Muscle layer of duodenum (tissue), 2 donors: ENCODE measurements at regions not wholly inside any gene's neighbourhood (a gene's known extent, or its start where the extent isn't known, plus 50 kb on each side); places are given as distances from the start of the nearest gene placed in this dataset.
"Not testable (repeated sequence)": the region's sequence is repeated elsewhere in the genome, so short reads cannot be mapped to it uniquely, and the experiment has no call there.

ENCODE experiments used
- H3K27ac ChIP-seq: one replicate; pipeline ENCODE4 v1.7.0; 2013; ENCODE audit warnings: mild to moderate bottlenecking, low read length
- H3K27me3 ChIP-seq: one replicate; pipeline ENCODE4 v1.7.0; 2013; ENCODE audit warnings: low read depth, mild to moderate bottlenecking, control low read depth, low read length
- H3K36me3 ChIP-seq, 2 donors: one replicate each; pipeline ENCODE4 v1.7.0; 2013; ENCODE audit warnings: low read length in 2 of 2, control low read depth in 1 of 2, mild to moderate bottlenecking in 1 of 2; ENCODE audit not compliant: insufficient read depth in 2 of 2, control insufficient read depth in 1 of 2
- H3K4me1 ChIP-seq, 2 donors: one replicate each; pipeline ENCODE4 v1.7.0; 2013; ENCODE audit warnings: low read length in 2 of 2, mild to moderate bottlenecking in 2 of 2, control low read depth in 1 of 2, moderate library complexity in 1 of 2; ENCODE audit not compliant: insufficient read depth in 2 of 2, control insufficient read depth in 1 of 2
- H3K4me3 ChIP-seq, 2 donors: one replicate each; pipeline ENCODE4 v1.7.0; 2013; ENCODE audit warnings: low read length in 2 of 2, low read depth in 1 of 2, mild to moderate bottlenecking in 1 of 2
- H3K9me3 ChIP-seq, 2 donors: one replicate each; pipeline ENCODE4 v1.7.0; 2013; ENCODE audit warnings: low read length in 2 of 2, control low read depth in 1 of 2, mild to moderate bottlenecking in 1 of 2; ENCODE audit not compliant: control insufficient read depth in 1 of 2
- donor health status: healthy.

DNA sequence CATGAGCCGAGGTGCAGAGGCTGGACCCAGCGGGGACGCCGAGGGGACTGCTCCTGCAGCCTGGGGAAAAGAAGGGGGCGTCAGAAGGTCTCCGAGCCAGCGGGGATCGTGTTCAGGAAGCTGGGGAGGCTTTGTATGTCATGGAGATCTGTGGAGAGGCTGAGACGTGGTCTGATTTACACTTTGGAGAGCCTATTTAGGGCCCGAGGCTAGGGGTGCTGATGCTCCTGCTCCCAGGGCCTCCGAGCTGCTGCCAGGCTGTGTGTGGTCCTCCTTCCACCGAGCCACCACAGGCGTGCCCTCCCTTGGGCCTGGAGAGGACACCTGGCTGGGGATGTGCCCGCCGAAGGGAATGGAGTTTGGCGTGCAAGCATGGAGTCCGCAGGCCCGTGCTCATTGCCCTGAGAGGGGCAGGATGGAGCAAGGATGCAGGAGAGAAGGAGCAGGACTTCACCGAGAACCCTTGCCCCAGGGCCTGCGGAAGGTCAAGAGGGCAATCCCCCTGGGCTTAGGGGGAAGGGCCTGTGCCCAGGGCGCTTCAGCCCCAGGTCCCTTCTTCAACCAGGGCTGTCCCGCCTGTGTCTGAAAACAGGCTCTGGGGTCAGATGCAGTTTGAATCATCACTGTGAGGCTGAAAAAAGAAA is 252.5 kb downstream of the VAPA start:
- Histone ChIP-seq H3K9me3 (no peaks in the 10 kb centered on the region), H3K4me3 (no peak overlapping the region), H3K27ac (no peak overlapping the region), H3K36me3 (no peaks in the 10 kb centered on the region), H3K4me1 (no peaks in the 10 kb centered on the region), H3K27me3 (no peaks in the 10 kb centered on the region)

GRCh38 chr18:10167759-10168158 is 253.9 kb downstream of the VAPA start:
- no peak overlapping the region for H3K27ac ChIP-seq
- no peaks in the 10 kb centered on the region for H3K9me3 ChIP-seq
- no peak overlapping the region for H3K4me3 ChIP-seq
- no peaks in the 10 kb centered on the region for H3K36me3 ChIP-seq
- no peaks in the 10 kb centered on the region for H3K4me1 ChIP-seq
- H3K27me3 ChIP-seq, result no peaks in the 10 kb centered on the region

GRCh38 chr18:10168477-10168876 is 254.7 kb downstream of the VAPA start:
- Histone ChIP-seq H3K4me3 (no peak overlapping the region), H3K27me3 (no peaks in the 10 kb centered on the region), H3K4me1 (no peaks in the 10 kb centered on the region), H3K27ac (no peak overlapping the region), H3K9me3 (no peaks in the 10 kb centered on the region), H3K36me3 (no peaks in the 10 kb centered on the region)

- no peaks in the 10 kb centered on the region for H3K9me3 ChIP-seq
These were observed 255.3 kb downstream of the VAPA start for GRCh38 chr18:10169064-10169562.

GRCh38 chr18:10169814-10170213 is 256.0 kb downstream of the VAPA start:
- peaks cover 0 to 2% of the 10 kb centered on the region in 2 donors for H3K9me3 ChIP-seq
- H3K4me1 ChIP-seq, result no peaks in the 10 kb centered on the region
- H3K27ac ChIP-seq, result no peak overlapping the region
- H3K27me3 ChIP-seq, result no peaks in the 10 kb centered on the region
- no peaks in the 10 kb centered on the region for H3K36me3 ChIP-seq
- H3K4me3 ChIP-seq, result no peak overlapping the region

More at GRCh38 chr18:10169064-10169562, 255.3 kb downstream of the VAPA start:
- Histone ChIP-seq H3K4me3 (no peak overlapping the region), H3K27me3 (no peaks in the 10 kb centered on the region), H3K36me3 (no peaks in the 10 kb centered on the region), H3K27ac (no peak overlapping the region), H3K4me1 (no peaks in the 10 kb centered on the region)

DNA sequence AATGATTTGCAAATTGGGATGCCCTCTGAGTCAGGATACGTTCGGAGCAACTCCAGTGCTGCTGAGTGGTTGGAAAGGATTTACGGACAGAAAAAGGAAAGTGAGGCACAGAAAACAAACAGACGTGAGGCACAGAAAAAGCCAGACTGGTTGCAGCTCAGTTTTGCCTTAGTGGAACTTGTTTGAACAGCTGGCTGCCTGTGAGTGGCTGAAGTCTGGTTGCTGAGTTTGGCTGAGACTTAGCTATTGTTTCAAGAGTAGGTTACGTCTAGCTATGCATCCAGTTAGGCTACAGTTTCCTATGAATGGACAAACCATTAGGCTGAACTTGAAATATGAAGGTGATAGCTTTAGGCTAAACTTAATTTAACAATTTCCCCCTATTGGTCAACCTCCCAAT is 256.6 kb downstream of the VAPA start:
- no peaks in the 10 kb centered on the region for H3K27me3 ChIP-seq
- no peaks in the 10 kb centered on the region for H3K36me3 ChIP-seq
- no peak overlapping the region for H3K4me3 ChIP-seq
- H3K4me1 ChIP-seq, result no peaks in the 10 kb centered on the region
- H3K9me3 ChIP-seq, result peaks cover 0 to 3% of the 10 kb centered on the region in 2 donors
- H3K27ac ChIP-seq, result no peak overlapping the region

GRCh38 chr18:10175333-10175732 is 261.5 kb downstream of the VAPA start:
- H3K27me3 ChIP-seq, H3K36me3 ChIP-seq, H3K4me1 ChIP-seq: not testable (repeated sequence)

DNA sequence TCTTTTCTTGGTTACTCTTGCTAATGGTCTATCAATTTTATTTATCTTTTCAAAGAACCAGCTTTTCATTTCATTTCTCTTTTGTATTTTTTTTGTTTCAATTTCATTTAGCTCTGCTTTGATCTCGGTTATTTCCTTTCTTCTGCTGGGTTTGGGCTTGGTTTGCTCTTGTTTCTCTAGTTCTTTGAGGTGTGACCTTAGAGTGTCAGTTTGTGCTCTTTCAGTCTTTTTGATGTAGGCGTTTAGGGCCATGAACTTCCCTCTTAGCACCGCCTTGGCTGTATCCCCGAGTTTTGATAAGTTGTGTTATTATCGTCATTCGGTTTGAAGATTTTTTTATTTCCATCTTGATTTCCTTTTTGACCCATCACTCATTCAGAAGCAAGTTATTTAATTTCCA is 265.5 kb downstream of the VAPA start:
- H3K4me3 ChIP-seq, H3K9me3 ChIP-seq, H3K27me3 ChIP-seq, H3K27ac ChIP-seq, H3K36me3 ChIP-seq, H3K4me1 ChIP-seq: not testable (repeated sequence)

More at GRCh38 chr18:10175333-10175732, 261.5 kb downstream of the VAPA start:
- not testable (repeated sequence) for H3K27ac ChIP-seq, H3K4me3 ChIP-seq, H3K9me3 ChIP-seq

DNA sequence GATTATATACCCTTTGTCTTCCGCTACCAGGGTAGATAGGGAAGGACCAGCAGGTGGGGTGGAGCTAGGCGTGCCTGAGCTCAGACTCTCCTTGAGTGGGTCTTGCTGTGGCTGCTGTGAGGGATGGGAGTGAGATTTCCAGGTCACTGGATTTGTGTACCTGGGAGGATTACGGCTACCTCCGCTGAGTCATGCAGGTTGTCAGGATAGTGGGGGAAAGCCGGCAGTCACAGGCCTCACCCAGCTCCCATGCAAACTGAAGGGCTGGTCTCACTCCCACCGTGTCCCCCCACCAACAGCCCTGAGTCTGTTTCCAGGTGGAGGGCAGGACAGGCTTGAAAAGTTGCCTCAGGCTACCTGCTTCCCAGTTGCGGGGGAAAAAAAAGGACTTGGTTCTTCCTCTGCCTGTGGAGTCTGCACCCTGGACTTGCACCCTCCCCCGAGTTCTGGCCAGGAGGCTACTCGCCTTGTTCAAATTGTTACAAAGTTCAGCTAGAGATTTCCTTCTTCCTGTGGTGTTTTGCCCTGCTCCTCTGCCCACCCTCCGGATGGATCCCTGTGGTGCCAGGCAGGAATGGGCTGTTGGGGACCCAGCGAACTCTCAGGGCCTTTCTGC is 268.3 kb downstream of the VAPA start:
- Histone ChIP-seq H3K27ac (no peak overlapping the region), H3K36me3 (no peaks in the 10 kb centered on the region), H3K27me3 (no peaks in the 10 kb centered on the region), H3K9me3 (peaks cover 0 to 5% of the 10 kb centered on the region in 2 donors), H3K4me3 (no peak overlapping the region), H3K4me1 (no peaks in the 10 kb centered on the region)

DNA sequence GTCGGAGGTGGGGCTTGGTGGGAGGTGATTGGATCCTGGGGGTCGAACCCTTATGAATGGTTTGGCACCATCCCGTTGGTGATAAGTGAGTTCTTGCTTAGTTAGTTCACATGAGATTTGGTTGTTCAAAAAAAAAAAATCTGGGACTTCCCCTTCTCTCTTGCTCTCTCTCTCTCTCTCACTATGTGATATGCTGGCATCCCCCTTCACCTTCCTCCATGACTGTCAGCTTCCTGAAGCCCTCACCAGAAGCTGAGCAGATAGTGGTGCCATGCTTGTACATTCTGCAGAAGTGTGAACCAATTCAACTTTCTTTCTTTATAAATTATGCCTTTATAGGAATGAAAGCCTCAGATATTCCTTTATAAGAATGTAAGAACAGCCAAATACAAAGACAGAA is 269.7 kb upstream of the APCDD1 start:
- Histone ChIP-seq H3K4me3 (no peak overlapping the region), H3K27ac (no peak overlapping the region), H3K36me3 (no peaks in the 10 kb centered on the region), H3K27me3 (no peaks in the 10 kb centered on the region), H3K4me1 (no peaks in the 10 kb centered on the region), H3K9me3 (peaks cover 0 to 5% of the 10 kb centered on the region in 2 donors)

- H3K27ac ChIP-seq, result no peak overlapping the region
- H3K9me3 ChIP-seq, result peaks cover 0 to 5% of the 10 kb centered on the region in 2 donors
- H3K36me3 ChIP-seq, result no peaks in the 10 kb centered on the region
- no peaks in the 10 kb centered on the region for H3K27me3 ChIP-seq
- no peak overlapping the region for H3K4me3 ChIP-seq
- H3K4me1 ChIP-seq, result no peaks in the 10 kb centered on the region
These were observed 265.2 kb upstream of the APCDD1 start for GRCh38 chr18:10188971-10189810.
